ENCODE measurements at regions not wholly inside any gene's neighbourhood (a gene's known extent, or its start where the extent isn't known, plus 50 kb on each side); places are given as distances from the start of the nearest gene placed in this dataset.

GRCh38 chr18:77897606-77898005, 648.0 kb downstream of the GALR1 start:
- no peak overlapping the region for H3K4me3 ChIP-seq
- no peaks in the 10 kb centered on the region for H3K27me3 ChIP-seq
- intact Hi-C loops (cut with DNase I): loop anchor here (5.0 kb wide), 2 partner anchors 345 to 975 kb away; no protein-coding TSS in a partner anchor
- no peak for TF ChIP-seq CTCF (IDR thresholded peaks at IDR 0.05)
- TF ChIP-seq POLR2AphosphoS5 (IDR thresholded peaks at IDR 0.05; ENCODE audit: insufficient read depth in 1 of 2, low read depth in 1 of 2): no peak
- TF ChIP-seq POLR2A (IDR thresholded peaks at IDR 0.05): no peak
- no peaks in the 10 kb centered on the region for H3K36me3 ChIP-seq
- H3K27ac ChIP-seq: no peak overlapping the region
- H3K4me1 ChIP-seq: peaks cover 4% of the 10 kb centered on the region
- no peaks in the 10 kb centered on the region for H3K9me3 ChIP-seq
- DNase-seq (ENCODE audit: extremely low spot score in 2 of 2): no peak

DNA sequence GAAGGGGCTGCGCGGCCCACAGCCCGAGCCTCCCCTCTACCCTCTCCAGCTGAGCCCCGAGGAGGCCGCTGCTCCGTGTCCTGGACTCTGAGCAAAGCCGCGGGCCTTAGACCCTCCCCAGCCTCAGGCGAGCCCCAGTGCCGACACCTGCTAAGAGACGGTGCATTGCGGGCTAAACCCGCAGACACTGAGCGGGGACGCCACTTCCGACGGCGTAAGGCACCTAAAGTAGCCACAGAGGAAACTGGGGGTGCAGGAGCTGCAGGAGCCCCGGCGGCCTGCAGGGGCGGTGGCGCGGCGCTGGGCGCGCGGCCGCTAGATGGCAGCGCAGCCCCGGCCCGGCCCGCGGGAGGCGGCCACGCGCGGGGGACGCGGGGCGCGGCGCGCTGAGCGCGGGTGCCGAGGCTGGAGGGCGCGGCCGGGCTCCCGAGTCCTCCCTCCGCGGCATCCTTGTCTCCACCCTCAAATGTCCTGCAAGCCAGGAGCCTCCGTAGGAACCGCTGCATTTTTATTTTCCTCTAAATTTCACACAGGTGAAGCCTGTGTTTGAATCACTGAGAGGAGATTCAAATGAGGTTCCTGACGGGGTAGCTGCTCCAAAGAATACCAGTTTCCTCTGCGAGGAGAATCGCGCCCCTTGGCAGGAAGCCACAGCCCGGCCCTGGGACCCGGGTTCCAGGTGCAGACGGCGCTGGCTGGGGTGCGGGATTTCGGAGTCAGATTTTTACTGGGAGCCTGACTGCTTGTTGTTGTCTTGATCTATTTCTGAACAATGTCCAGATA, 650.5 kb downstream of the GALR1 start:
- no peak for DNase-seq (ENCODE audit: extremely low spot score in 2 of 2)
- Histone ChIP-seq H3K27me3 (no peaks in the 10 kb centered on the region), H3K4me1 (peaks cover 4% of the 10 kb centered on the region), H3K27ac (no peak overlapping the region), H3K4me3 (peak overlapping the region; percentile 23 to 36), H3K9me3 (no peaks in the 10 kb centered on the region), H3K36me3 (no peaks in the 10 kb centered on the region)
- TF ChIP-seq POLR2AphosphoS5 (IDR thresholded peaks at IDR 0.05; ENCODE audit: insufficient read depth in 1 of 2, low read depth in 1 of 2) (no peak), CTCF (IDR thresholded peaks at IDR 0.05) (peak; percentile 8 to 64 (median 55))
- intact Hi-C loops (cut with DNase I): loop anchor here (5.0 kb wide), 2 partner anchors 342 to 978 kb away; no protein-coding TSS in a partner anchor

GRCh38 chr18:77905011-77905410, 655.4 kb downstream of the GALR1 start:
- Histone ChIP-seq H3K9me3 (no peaks in the 10 kb centered on the region), H3K27me3 (no peaks in the 10 kb centered on the region), H3K4me1 (no peaks in the 10 kb centered on the region), H3K4me3 (no peak overlapping the region), H3K36me3 (no peaks in the 10 kb centered on the region), H3K27ac (no peak overlapping the region)
- TF ChIP-seq POLR2AphosphoS5 (IDR thresholded peaks at IDR 0.05; ENCODE audit: insufficient read depth in 1 of 2, low read depth in 1 of 2): no peak
- TF ChIP-seq CTCF (IDR thresholded peaks at IDR 0.05): no peak
- no peak for TF ChIP-seq POLR2A (IDR thresholded peaks at IDR 0.05)
- intact Hi-C loops (cut with DNase I): no loop called here
- no peak for DNase-seq (ENCODE audit: extremely low spot score in 2 of 2)

GRCh38 chr18:77905449-77906055, 655.9 kb downstream of the GALR1 start:
- Histone ChIP-seq H3K4me3 (no peak overlapping the region), H3K27ac (no peak overlapping the region), H3K27me3 (no peaks in the 10 kb centered on the region), H3K4me1 (no peaks in the 10 kb centered on the region), H3K9me3 (no peaks in the 10 kb centered on the region), H3K36me3 (no peaks in the 10 kb centered on the region)
- TF ChIP-seq CTCF (IDR thresholded peaks at IDR 0.05) (no peak), POLR2A (IDR thresholded peaks at IDR 0.05) (no peak), POLR2AphosphoS5 (IDR thresholded peaks at IDR 0.05; ENCODE audit: insufficient read depth in 1 of 2, low read depth in 1 of 2) (no peak)
- intact Hi-C loops (cut with DNase I): no loop called here
- no peak for DNase-seq (ENCODE audit: extremely low spot score in 2 of 2)

All from vagina (tissue), 2 donors.